Ovary (tissue), 7 donors: ENCODE measurements at regions not wholly inside any gene's neighbourhood (a gene's known extent, or its start where the extent isn't known, plus 50 kb on each side); places are given as distances from the start of the nearest gene placed in this dataset.

ENCODE experiments used
- DNase-seq, 5 donors: peaks; one replicate each; pipeline ENCODE4 v3.0.0-alpha.2; 2019 to 2020
- H3K27ac ChIP-seq, 2 donors: fragments of 200-600 bp; one replicate each; pipeline versions ENCODE4 v1.5.1 to v1.8.0; 2019 to 2022
- H3K27me3 ChIP-seq: fragments of 200-600 bp; one replicate; pipeline ENCODE4 v1.8.0; 2022
- H3K36me3 ChIP-seq: fragments of 200-600 bp; sonication (generic); one replicate; pipeline ENCODE4 v1.5.1; 2019
- H3K4me1 ChIP-seq: one replicate; pipeline ENCODE4 v1.8.1; 2013; ENCODE audit warnings: mild to moderate bottlenecking, moderate library complexity; ENCODE audit not compliant: insufficient read depth
- H3K4me3 ChIP-seq: fragments of 200-600 bp; sonication (generic); one replicate; pipeline ENCODE4 v1.5.1; 2017
- H3K9me3 ChIP-seq, 2 donors: fragments of 200-600 bp in 1 of 2; sonication (generic) in 1 of 2; one replicate each; pipeline versions ENCODE4 v1.5.1 to v1.8.1; 2013 to 2019; ENCODE audit warnings: mild to moderate bottlenecking in 1 of 2, moderate library complexity in 1 of 2
- EP300 ChIP-seq: sonication (generic); formaldehyde crosslinking; IDR thresholded peaks from one replicate; pipeline ENCODE4 v1.6.1; 2017; ENCODE audit warnings: antibody characterized with exemption
- POLR2A ChIP-seq: fragments of 450-650 bp; IDR thresholded peaks from one replicate; pipeline ENCODE4 v1.6.1; 2017; ENCODE audit warnings: antibody characterized with exemption, mild to moderate bottlenecking, moderate library complexity
- WGBS, 3 donors: extraction: QIAGEN DNeasy Blood & Tissue Kit in 1 of 3; methylation state at CpG; one replicate each; pipeline versions ENCODE4 v1.1.5 to v1.1.7; 2013 to 2017; 5-methylcytosine and 5-hydroxymethylcytosine counted together
- intact Hi-C, 4 donors: fragments of 100-400 bp; cut with DNase I; formaldehyde crosslinking; loops; one replicate each; pipeline versions ENCODE4 v1.11.0 to v1.15.1; 2022 to 2023
- TF ChIP-seq, protein P1 (sequence below), 3 donors: fragments of 450-650 bp in 2 of 3; fragments of 200-600 bp in 1 of 3; IDR thresholded peaks; one replicate each; pipeline versions ENCODE4 v1.5.1 to v1.8.0; 2016 to 2022; ENCODE audit warnings: antibody characterized with exemption in 3 of 3, mild to moderate bottlenecking in 1 of 3
- donor health status: DM: no; HTN: no; CAD: no; lungs with moderate emphysema.
- donor health status: DM: no; HTN: no; CAD: no.
- donor health status: Bipolar disorder and iron deficiency.
- donor health status: DM: no; HTN: no; CAD: no.
- donor health status: DM: yes; HTN: yes; CAD: no.

- no peaks in the 10 kb centered on the region for H3K9me3 ChIP-seq
- WGBS, 3 donors, result 72 to 95% (median 78%) methylated on average over 1 of the region's 1 CpG
- DNase-seq, result no peak
- intact Hi-C loops, result no loop called here
- H3K27ac ChIP-seq, result no peak overlapping the region
- TF ChIP-seq, protein P1, sequence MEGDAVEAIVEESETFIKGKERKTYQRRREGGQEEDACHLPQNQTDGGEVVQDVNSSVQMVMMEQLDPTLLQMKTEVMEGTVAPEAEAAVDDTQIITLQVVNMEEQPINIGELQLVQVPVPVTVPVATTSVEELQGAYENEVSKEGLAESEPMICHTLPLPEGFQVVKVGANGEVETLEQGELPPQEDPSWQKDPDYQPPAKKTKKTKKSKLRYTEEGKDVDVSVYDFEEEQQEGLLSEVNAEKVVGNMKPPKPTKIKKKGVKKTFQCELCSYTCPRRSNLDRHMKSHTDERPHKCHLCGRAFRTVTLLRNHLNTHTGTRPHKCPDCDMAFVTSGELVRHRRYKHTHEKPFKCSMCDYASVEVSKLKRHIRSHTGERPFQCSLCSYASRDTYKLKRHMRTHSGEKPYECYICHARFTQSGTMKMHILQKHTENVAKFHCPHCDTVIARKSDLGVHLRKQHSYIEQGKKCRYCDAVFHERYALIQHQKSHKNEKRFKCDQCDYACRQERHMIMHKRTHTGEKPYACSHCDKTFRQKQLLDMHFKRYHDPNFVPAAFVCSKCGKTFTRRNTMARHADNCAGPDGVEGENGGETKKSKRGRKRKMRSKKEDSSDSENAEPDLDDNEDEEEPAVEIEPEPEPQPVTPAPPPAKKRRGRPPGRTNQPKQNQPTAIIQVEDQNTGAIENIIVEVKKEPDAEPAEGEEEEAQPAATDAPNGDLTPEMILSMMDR (IDR thresholded peaks at IDR 0.05), result no peak
- TF ChIP-seq POLR2A (no peak), EP300 (no peak)
- no peaks in the 10 kb centered on the region for H3K36me3 ChIP-seq
- no peaks in the 10 kb centered on the region for H3K27me3 ChIP-seq
- peaks cover 1% of the 10 kb centered on the region for H3K4me1 ChIP-seq
- H3K4me3 ChIP-seq, result no peak overlapping the region
Measured at GRCh38 chr9:90062982-90063381, 458.2 kb downstream of the GADD45G start.

DNA sequence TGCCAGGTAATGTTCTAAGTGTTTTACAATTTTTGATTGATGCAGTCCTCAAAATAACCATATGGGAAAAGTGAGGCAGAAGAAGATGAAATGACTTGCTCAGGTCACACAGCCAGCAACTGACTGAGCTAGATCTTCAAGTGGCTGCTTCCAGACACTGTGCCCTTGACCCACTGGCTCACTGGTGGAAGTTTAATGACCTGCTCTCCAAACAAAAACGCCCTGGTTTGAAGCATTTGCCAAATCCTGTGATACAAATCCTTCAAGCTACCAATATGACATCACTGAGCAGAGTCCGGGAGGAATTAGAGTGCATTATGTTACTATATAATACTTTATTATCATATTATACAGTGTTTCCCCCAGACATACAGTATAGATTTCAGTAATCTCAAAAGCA is 459.4 kb downstream of the GADD45G start:
- Histone ChIP-seq H3K4me1 (peaks cover 1% of the 10 kb centered on the region), H3K27ac (no peak overlapping the region), H3K27me3 (no peaks in the 10 kb centered on the region), H3K9me3 (no peaks in the 10 kb centered on the region), H3K4me3 (no peak overlapping the region), H3K36me3 (no peaks in the 10 kb centered on the region)
- 8 to 18% (median 16%) methylated on average over 2 of the region's 2 CpGs for WGBS, 3 donors
- TF ChIP-seq, protein P1 (IDR thresholded peaks at IDR 0.05), result no peak
- intact Hi-C loops, result no loop called here
- DNase-seq, result peak in 1 of 5 donors; percentile 39

DNA sequence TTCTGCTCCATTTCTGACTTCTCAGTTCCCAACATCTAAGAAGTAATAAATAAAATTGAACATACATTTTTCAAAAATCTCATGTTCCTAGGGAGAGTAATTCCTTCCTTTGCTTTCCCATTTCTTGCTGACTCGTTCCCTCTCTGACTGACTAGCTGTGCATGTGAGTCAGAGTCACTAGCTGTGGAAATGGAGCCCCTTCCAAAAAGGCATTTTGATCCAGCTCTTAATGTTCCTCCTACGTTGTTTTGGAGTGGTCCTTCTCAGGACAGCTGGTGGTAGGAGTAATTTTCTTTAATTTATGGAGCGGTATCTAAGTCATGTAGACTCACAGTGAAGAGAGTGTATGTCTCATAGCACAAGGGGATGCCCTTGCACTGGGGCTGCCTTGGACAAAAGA is 460.2 kb downstream of the GADD45G start:
- intact Hi-C loops, result no loop called here
- Histone ChIP-seq H3K9me3 (no peaks in the 10 kb centered on the region), H3K27ac (no peak overlapping the region), H3K36me3 (no peaks in the 10 kb centered on the region), H3K27me3 (no peaks in the 10 kb centered on the region), H3K4me3 (no peak overlapping the region), H3K4me1 (peaks cover 1% of the 10 kb centered on the region)
- 18 to 23% (median 20%) methylated on average over 3 of the region's 3 CpGs for WGBS, 3 donors
- TF ChIP-seq POLR2A, result no peak
- TF ChIP-seq, protein P1 (IDR thresholded peaks at IDR 0.05), result no peak
- no peak for TF ChIP-seq EP300
- no peak for DNase-seq

DNA sequence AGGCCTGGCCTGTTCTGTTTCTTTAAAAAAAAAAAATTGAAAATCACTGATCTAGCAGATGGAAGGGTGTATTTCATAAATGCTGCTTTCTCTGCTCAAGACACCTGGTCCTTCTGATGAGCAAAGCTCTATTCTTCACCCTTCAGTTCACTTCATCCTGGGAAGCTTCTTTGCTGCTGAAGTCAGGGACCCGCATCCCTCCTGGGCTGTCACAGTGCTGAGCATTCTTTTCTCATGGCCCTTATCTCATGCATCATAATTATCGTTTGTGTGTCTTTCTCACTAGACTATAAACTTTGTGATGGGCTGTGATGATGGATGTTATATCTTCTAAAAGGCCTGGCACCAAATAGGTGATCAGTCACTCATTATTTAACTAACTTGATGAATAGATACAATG is 461.0 kb downstream of the GADD45G start:
- H3K4me1 ChIP-seq, result peaks cover 1% of the 10 kb centered on the region
- no peak overlapping the region for H3K27ac ChIP-seq
- no peak overlapping the region for H3K4me3 ChIP-seq
- no peaks in the 10 kb centered on the region for H3K9me3 ChIP-seq
- no peaks in the 10 kb centered on the region for H3K36me3 ChIP-seq
- DNase-seq, result no peak
- intact Hi-C loops, result no loop called here
- TF ChIP-seq POLR2A (no peak), EP300 (no peak)
- TF ChIP-seq, protein P1 (IDR thresholded peaks at IDR 0.05), result no peak
- WGBS, 3 donors, result 89 to 96% (median 93%) methylated on average over 2 of the region's 2 CpGs
- no peaks in the 10 kb centered on the region for H3K27me3 ChIP-seq

DNA sequence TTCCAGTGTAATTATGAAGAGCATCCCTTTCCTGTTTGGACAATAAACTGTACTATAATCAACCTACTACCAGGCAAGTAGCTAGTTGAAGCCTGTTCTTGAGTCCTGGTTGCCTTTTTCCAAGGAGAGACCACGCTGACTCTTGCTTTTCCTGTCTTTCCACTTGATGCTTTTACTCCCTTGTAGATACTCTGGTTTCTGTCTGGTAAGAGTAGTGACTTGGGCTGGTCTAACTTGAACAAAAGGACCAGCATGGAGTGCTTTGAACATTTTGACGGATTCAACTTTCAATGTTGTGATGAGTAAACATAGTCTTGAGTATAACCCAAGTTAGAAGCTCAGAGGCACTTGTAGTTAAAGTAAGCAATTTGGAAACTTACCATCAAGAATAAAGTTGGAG is 464.3 kb downstream of the GADD45G start:
- Histone ChIP-seq H3K4me1 (peaks cover 1% of the 10 kb centered on the region), H3K4me3 (no peak overlapping the region), H3K36me3 (no peaks in the 10 kb centered on the region), H3K27me3 (no peaks in the 10 kb centered on the region), H3K27ac (no peak overlapping the region), H3K9me3 (no peaks in the 10 kb centered on the region)
- WGBS, 3 donors, result 89 to 93% (median 92%) methylated on average over 2 of the region's 2 CpGs
- DNase-seq, result no peak
- intact Hi-C loops, result no loop called here
- no peak for TF ChIP-seq EP300
- no peak for TF ChIP-seq POLR2A
- TF ChIP-seq, protein P1 (IDR thresholded peaks at IDR 0.05), result no peak
